SH-SY5Y (cell line): ENCODE measurements at regions not wholly inside any gene's neighbourhood (a gene's known extent, or its start where the extent isn't known, plus 50 kb on each side); places are given as distances from the start of the nearest gene placed in this dataset.

Experiments
- GATA2 ChIP-seq: IDR thresholded peaks from 2 replicates; pipeline ENCODE4 v1.6.1; 2011; ENCODE audit warnings: mild to moderate bottlenecking, low read depth, low read length
- GATA3 ChIP-seq: IDR thresholded peaks from 2 replicates; pipeline ENCODE4 v1.6.1; 2011; ENCODE audit warnings: low read depth, mild to moderate bottlenecking, low read length, moderate library complexity

DNA sequence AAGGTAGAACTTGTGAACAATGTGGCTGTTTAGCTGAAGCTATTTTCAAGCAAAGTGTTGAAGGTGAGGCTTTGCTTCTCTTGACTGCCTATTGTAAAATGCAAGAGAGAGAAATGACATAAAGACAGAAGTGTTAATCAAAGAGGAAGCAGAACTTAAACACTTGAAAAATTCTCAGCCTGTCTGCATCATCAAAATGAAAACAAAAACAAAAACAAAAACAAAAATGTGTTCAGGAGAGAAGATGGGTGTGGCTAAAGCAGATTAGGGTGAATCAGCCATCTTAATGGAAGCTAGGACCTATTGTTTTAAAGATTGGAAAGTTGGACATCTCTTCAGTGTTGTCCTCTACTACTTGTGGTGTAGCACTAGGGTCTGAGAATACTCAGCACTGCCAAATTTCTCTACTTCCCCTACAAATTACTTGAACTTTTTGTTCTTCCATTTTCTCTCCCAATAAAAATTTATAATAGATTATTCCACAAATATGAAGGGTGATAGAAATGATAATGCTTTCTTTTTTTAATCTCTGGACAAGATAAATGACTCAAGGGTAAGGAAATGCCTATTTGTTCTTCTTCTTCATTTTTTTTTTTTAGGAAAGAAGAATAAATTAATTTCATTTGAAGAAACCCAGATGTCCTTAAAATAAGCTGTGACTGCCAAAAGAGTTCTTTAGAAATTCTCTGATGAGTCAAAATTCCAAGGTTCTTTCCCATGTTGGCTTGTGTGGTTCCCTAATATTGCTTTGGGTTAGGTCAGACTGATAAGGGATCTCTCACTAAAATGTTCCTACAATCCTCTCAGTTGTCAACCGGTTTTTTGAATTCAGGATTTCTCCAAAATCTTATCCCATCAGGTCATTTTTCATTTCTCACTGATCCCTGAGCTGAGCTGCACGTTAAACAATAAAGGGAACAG lies 571.2 kb upstream of the ZEB2 start:
- TF ChIP-seq GATA3 (no peak), GATA2 (no peak)
